HCT116 (cell line): ENCODE measurements at regions not wholly inside any gene's neighbourhood (a gene's known extent, or its start where the extent isn't known, plus 50 kb on each side); places are given as distances from the start of the nearest gene placed in this dataset.

ENCODE experiments used
- ATF3 ChIP-seq: IDR thresholded peaks from 2 replicates; pipeline ENCODE4 v1.6.1; 2012
- EZH2 ChIP-seq: fragments of 200-600 bp; sonication (generic); IDR thresholded peaks from 2 replicates; pipeline ENCODE4 v1.6.1; 2017; ENCODE audit warnings: antibody characterized with exemption, mixed run types
- EZH2phosphoT487 ChIP-seq: fragments of 200-600 bp; IDR thresholded peaks from 2 replicates; pipeline ENCODE4 v1.6.1; 2018; ENCODE audit warnings: antibody characterized with exemption, borderline replicate concordance
- FOSL1 ChIP-seq: IDR thresholded peaks from 2 replicates; pipeline ENCODE4 v1.6.1; 2012; ENCODE audit warnings: low read depth
- POLR2A ChIP-seq: IDR thresholded peaks from 2 replicates; pipeline ENCODE4 v1.7.0; 2011; ENCODE audit warnings: borderline replicate concordance; ENCODE audit not compliant: insufficient read depth, insufficient read length; ENCODE audit errors: extremely low read depth
- POLR2AphosphoS5 ChIP-seq: IDR thresholded peaks from 2 replicates; pipeline ENCODE4 v1.6.1; 2011; ENCODE audit warnings: mild to moderate bottlenecking, low read depth, low read length, moderate library complexity
- RAD21 ChIP-seq: IDR thresholded peaks from 2 replicates; pipeline ENCODE4 v1.6.1; 2012; ENCODE audit warnings: low read depth, mild to moderate bottlenecking
- SP1 ChIP-seq: IDR thresholded peaks from 2 replicates; pipeline ENCODE4 v1.6.1; 2012; ENCODE audit warnings: low read depth
- SRF ChIP-seq: IDR thresholded peaks from 2 replicates; pipeline ENCODE4 v1.6.1; 2012; ENCODE audit warnings: low read depth
- YY1 ChIP-seq: IDR thresholded peaks from 2 replicates; pipeline ENCODE4 v1.6.1; 2011; ENCODE audit warnings: low read length, low read depth, moderate library complexity, mild to moderate bottlenecking; ENCODE audit not compliant: insufficient replicate concordance; ENCODE audit errors: extremely low read depth
- TF ChIP-seq, protein P1 (sequence below), 3 experiments: fragments of 200-600 bp in 1 of 3; sonication (generic) in 1 of 3; IDR thresholded peaks in 2 of 3; conservative IDR thresholded peaks in 1 of 3; 2 replicates each; pipeline ENCODE4 v1.5.1; 2012 to 2017; ENCODE audit warnings: low read depth in 2 of 3, low read length in 2 of 3, antibody characterized with exemption in 1 of 3, borderline replicate concordance in 1 of 3, control low read depth in 1 of 3, mild to moderate bottlenecking in 1 of 3, mixed read lengths in 1 of 3, mixed run types in 1 of 3, moderate library complexity in 1 of 3; ENCODE audit not compliant: insufficient read depth in 1 of 3
- TF ChIP-seq, protein P2 (sequence below): IDR thresholded peaks from 2 replicates; pipeline ENCODE4 v1.6.1; 2012; ENCODE audit warnings: low read depth

GRCh38 chr12:88758176-88758575, 177.9 kb upstream of the KITLG start:
- TF ChIP-seq POLR2A (no peak), SP1 (no peak), POLR2AphosphoS5 (no peak), ATF3 (no peak), EZH2 (no peak), YY1 (no peak), EZH2phosphoT487 (no peak), FOSL1 (no peak), RAD21 (no peak), SRF (no peak)
- TF ChIP-seq, protein P1, sequence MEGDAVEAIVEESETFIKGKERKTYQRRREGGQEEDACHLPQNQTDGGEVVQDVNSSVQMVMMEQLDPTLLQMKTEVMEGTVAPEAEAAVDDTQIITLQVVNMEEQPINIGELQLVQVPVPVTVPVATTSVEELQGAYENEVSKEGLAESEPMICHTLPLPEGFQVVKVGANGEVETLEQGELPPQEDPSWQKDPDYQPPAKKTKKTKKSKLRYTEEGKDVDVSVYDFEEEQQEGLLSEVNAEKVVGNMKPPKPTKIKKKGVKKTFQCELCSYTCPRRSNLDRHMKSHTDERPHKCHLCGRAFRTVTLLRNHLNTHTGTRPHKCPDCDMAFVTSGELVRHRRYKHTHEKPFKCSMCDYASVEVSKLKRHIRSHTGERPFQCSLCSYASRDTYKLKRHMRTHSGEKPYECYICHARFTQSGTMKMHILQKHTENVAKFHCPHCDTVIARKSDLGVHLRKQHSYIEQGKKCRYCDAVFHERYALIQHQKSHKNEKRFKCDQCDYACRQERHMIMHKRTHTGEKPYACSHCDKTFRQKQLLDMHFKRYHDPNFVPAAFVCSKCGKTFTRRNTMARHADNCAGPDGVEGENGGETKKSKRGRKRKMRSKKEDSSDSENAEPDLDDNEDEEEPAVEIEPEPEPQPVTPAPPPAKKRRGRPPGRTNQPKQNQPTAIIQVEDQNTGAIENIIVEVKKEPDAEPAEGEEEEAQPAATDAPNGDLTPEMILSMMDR (IDR thresholded peaks at IDR 0.05 in 2 of 3, conservative IDR thresholded peaks at IDR 0.05 in 1 of 3; ENCODE audit: borderline replicate concordance in 1 of 3, insufficient read depth in 1 of 3, low read depth in 2 of 3, low read length in 2 of 3): no peak
- TF ChIP-seq, protein P2, sequence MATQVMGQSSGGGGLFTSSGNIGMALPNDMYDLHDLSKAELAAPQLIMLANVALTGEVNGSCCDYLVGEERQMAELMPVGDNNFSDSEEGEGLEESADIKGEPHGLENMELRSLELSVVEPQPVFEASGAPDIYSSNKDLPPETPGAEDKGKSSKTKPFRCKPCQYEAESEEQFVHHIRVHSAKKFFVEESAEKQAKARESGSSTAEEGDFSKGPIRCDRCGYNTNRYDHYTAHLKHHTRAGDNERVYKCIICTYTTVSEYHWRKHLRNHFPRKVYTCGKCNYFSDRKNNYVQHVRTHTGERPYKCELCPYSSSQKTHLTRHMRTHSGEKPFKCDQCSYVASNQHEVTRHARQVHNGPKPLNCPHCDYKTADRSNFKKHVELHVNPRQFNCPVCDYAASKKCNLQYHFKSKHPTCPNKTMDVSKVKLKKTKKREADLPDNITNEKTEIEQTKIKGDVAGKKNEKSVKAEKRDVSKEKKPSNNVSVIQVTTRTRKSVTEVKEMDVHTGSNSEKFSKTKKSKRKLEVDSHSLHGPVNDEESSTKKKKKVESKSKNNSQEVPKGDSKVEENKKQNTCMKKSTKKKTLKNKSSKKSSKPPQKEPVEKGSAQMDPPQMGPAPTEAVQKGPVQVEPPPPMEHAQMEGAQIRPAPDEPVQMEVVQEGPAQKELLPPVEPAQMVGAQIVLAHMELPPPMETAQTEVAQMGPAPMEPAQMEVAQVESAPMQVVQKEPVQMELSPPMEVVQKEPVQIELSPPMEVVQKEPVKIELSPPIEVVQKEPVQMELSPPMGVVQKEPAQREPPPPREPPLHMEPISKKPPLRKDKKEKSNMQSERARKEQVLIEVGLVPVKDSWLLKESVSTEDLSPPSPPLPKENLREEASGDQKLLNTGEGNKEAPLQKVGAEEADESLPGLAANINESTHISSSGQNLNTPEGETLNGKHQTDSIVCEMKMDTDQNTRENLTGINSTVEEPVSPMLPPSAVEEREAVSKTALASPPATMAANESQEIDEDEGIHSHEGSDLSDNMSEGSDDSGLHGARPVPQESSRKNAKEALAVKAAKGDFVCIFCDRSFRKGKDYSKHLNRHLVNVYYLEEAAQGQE: no peak
